Tibial artery (tissue), 4 donors: ENCODE measurements at regions not wholly inside any gene's neighbourhood (a gene's known extent, or its start where the extent isn't known, plus 50 kb on each side); places are given as distances from the start of the nearest gene placed in this dataset.
"Not testable (repeated sequence)": the region's sequence is repeated elsewhere in the genome, so short reads cannot be mapped to it uniquely, and the experiment has no call there.

Source experiments
- DNase-seq, 2 donors: peaks; one replicate each; pipeline ENCODE4 v3.0.0-alpha.2; 2019
- H3K27ac ChIP-seq, 2 donors: fragments of 200-600 bp; sonication (generic) in 1 of 2; 1 replicate in 1 of 2; 2 replicates in 1 of 2; pipeline ENCODE4 v1.5.1; 2018 to 2019; ENCODE audit warnings: mild to moderate bottlenecking in 1 of 2
- H3K27me3 ChIP-seq, 2 donors: fragments of 200-600 bp; sonication (generic) in 1 of 2; one replicate each; pipeline versions ENCODE4 v1.5.1 to v1.6.0; 2016 to 2019
- H3K36me3 ChIP-seq, 3 donors: fragments of 200-600 bp; sonication (generic) in 2 of 3; one replicate each; pipeline ENCODE4 v1.5.1; 2016 to 2019; ENCODE audit warnings: mild to moderate bottlenecking in 2 of 3
- H3K4me1 ChIP-seq, 4 donors: fragments of 200-600 bp; sonication (generic) in 2 of 4; 1 replicate in 3 of 4; 2 replicates in 1 of 4; pipeline ENCODE4 v1.5.1; 2016 to 2019
- H3K4me3 ChIP-seq, 2 donors: fragments of 200-600 bp; sonication (generic) in 1 of 2; 1 replicate in 1 of 2; 2 replicates in 1 of 2; pipeline ENCODE4 v1.5.1; 2018 to 2019; ENCODE audit warnings: mild to moderate bottlenecking in 2 of 2
- H3K9me3 ChIP-seq, 3 donors: fragments of 200-600 bp; sonication (generic) in 1 of 3; one replicate each; pipeline ENCODE4 v1.5.1; 2016 to 2019
- CTCF ChIP-seq, 2 experiments: fragments of 200-600 bp in 1 of 2; fragments of 450-650 bp in 1 of 2; IDR thresholded peaks; one replicate each; pipeline ENCODE4 v1.5.1; 2017 to 2019; ENCODE audit warnings: antibody characterized with exemption in 2 of 2, mild to moderate bottlenecking in 1 of 2, moderate library complexity in 1 of 2
- intact Hi-C: fragments of 100-400 bp; cut with DNase I; formaldehyde crosslinking; loops from one replicate; pipeline ENCODE4 v1.15.0; 2023; ENCODE audit warnings: low total_unique reads

GRCh38 chr4:71872221-71872620 is 88.3 kb upstream of the GC start:
- no peak for DNase-seq
- Histone ChIP-seq H3K36me3 (no peaks in the 10 kb centered on the region), H3K9me3 (no peaks in the 10 kb centered on the region), H3K4me1 (no peaks in the 10 kb centered on the region), H3K4me3 (no peak overlapping the region), H3K27me3 (no peaks in the 10 kb centered on the region), H3K27ac (no peak overlapping the region)
- intact Hi-C loops = no loop called here
- no peak for TF ChIP-seq CTCF (IDR thresholded peaks at IDR 0.05)

GRCh38 chr4:71872767-71873415 is 89.0 kb upstream of the GC start:
- H3K27me3 ChIP-seq = no peaks in the 10 kb centered on the region
- H3K27ac ChIP-seq = no peak overlapping the region
- intact Hi-C loops = no loop called here
- no peaks in the 10 kb centered on the region for H3K36me3 ChIP-seq
- H3K4me3 ChIP-seq = no peak overlapping the region
- no peaks in the 10 kb centered on the region for H3K4me1 ChIP-seq
- TF ChIP-seq CTCF (IDR thresholded peaks at IDR 0.05) = no peak
- no peak for DNase-seq
- no peaks in the 10 kb centered on the region for H3K9me3 ChIP-seq

- Histone ChIP-seq H3K9me3 (no peaks in the 10 kb centered on the region), H3K36me3 (no peaks in the 10 kb centered on the region), H3K27me3 (no peaks in the 10 kb centered on the region), H3K4me3 (no peak overlapping the region), H3K4me1 (no peaks in the 10 kb centered on the region), H3K27ac (no peak overlapping the region)
- TF ChIP-seq CTCF (IDR thresholded peaks at IDR 0.05) = no peak
- intact Hi-C loops = no loop called here
- no peak for DNase-seq
Observed at GRCh38 chr4:71878376-71878775, 94.5 kb upstream of the GC start.

GRCh38 chr4:71882113-71882841 is 98.4 kb upstream of the GC start:
- no peak for TF ChIP-seq CTCF (IDR thresholded peaks at IDR 0.05)
- Histone ChIP-seq H3K27me3 (no peaks in the 10 kb centered on the region), H3K4me1 (no peaks in the 10 kb centered on the region), H3K4me3 (no peak overlapping the region), H3K9me3 (no peaks in the 10 kb centered on the region), H3K27ac (no peak overlapping the region), H3K36me3 (no peaks in the 10 kb centered on the region)
- intact Hi-C loops = no loop called here
- DNase-seq = no peak

GRCh38 chr4:71900366-71900765 is 116.5 kb upstream of the GC start:
- H3K27ac ChIP-seq, H3K27me3 ChIP-seq, H3K36me3 ChIP-seq, H3K4me1 ChIP-seq, H3K9me3 ChIP-seq, DNase-seq, H3K4me3 ChIP-seq, intact Hi-C loops: not testable (repeated sequence)

GRCh38 chr4:71905594-71905993 is 121.7 kb upstream of the GC start:
- H3K4me3 ChIP-seq, H3K36me3 ChIP-seq, H3K27me3 ChIP-seq, intact Hi-C loops, H3K9me3 ChIP-seq, H3K27ac ChIP-seq, H3K4me1 ChIP-seq, DNase-seq: not testable (repeated sequence)
